WERI-Rb-1 (cell line): ENCODE measurements at regions not wholly inside any gene's neighbourhood (a gene's known extent, or its start where the extent isn't known, plus 50 kb on each side); places are given as distances from the start of the nearest gene placed in this dataset.
A peak's percentile ranks its signal among the peaks of the same experiment; 100 is the strongest.

Experiments
- DNase-seq: peaks from one replicate; pipeline ENCODE4 v3.0.0-alpha.2; 2020
- H3K27ac ChIP-seq: fragments of 250-450 bp; sonication (Bioruptor Pico); 2 replicates; pipeline ENCODE4 v1.5.1; 2020; ENCODE audit warnings: mild to moderate bottlenecking, moderate library complexity
- H3K27me3 ChIP-seq: fragments of 250-450 bp; sonication (Bioruptor Pico); 2 replicates; pipeline ENCODE4 v1.5.1; 2021; ENCODE audit warnings: mild to moderate bottlenecking, low read depth, moderate library complexity; ENCODE audit not compliant: insufficient read depth, severe bottlenecking
- H3K36me3 ChIP-seq: fragments of 250-450 bp; sonication (Bioruptor Pico); 2 replicates; pipeline ENCODE4 v1.5.1; 2020; ENCODE audit warnings: mild to moderate bottlenecking, moderate library complexity
- H3K4me3 ChIP-seq: 2 replicates; pipeline ENCODE4 v1.5.1; 2011; ENCODE audit warnings: low read depth, mild to moderate bottlenecking, control low read depth, low read length
- H3K9me3 ChIP-seq: fragments of 250-450 bp; sonication (Bioruptor Pico); 2 replicates; pipeline ENCODE4 v1.5.1; 2021; ENCODE audit warnings: mild to moderate bottlenecking, moderate library complexity; ENCODE audit not compliant: severe bottlenecking
- CTCF ChIP-seq: IDR thresholded peaks from 2 replicates; pipeline ENCODE4 v1.5.1; 2011; ENCODE audit warnings: low read depth, mild to moderate bottlenecking, control low read depth, inconsistent platforms, low read length

DNA sequence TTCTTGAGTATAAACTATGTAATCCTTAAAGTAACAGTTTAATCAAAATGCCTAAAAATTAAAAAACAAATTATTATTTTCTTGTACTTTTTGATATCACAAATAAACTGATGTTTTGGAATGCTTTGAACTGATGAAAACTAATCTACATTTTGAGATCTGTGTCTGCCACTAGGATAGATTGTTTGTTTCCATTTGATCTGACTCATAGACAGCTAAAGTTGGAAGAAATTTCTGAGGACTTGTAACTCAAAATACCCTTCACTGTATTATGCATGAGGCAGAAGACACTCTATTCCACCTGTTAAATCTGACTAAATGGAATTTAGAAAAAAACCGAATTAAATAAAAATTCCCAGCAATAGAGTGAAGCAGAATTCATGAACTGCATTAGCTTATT lies 1400.0 kb upstream of the FLRT2 start:
- Histone ChIP-seq H3K4me3 (no peak overlapping the region), H3K27ac (no peak overlapping the region), H3K9me3 (no peaks in the 10 kb centered on the region), H3K27me3 (no peaks in the 10 kb centered on the region), H3K36me3 (no peaks in the 10 kb centered on the region)
- no peak for TF ChIP-seq CTCF
- DNase-seq, result no peak

- no peak for DNase-seq
- Histone ChIP-seq H3K27ac (no peak overlapping the region), H3K36me3 (no peaks in the 10 kb centered on the region), H3K27me3 (no peaks in the 10 kb centered on the region), H3K4me3 (no peak overlapping the region), H3K9me3 (no peaks in the 10 kb centered on the region)
- no peak for TF ChIP-seq CTCF
These were observed 1398.0 kb upstream of the FLRT2 start for GRCh38 chr14:84131924-84132323.

DNA sequence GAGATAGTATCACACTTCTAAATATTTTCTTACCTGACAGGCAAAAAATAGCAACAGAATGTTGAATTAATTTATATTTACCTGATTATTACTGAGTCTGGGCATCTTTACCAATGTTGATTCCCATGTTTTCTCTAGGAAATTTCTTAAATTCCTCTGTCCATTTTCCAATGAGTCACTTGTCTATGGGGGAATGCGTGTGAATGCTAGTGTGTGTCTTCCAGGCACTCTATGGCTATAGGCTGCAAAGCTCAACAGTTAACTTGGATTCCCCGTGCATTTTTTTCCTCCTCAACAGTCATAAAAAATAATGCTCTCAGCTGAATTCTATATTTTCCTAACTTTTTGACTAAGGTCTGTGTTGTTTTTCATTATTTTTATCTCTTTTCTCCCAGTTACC lies 1385.8 kb upstream of the FLRT2 start:
- no peaks in the 10 kb centered on the region for H3K36me3 ChIP-seq
- H3K9me3 ChIP-seq, result no peaks in the 10 kb centered on the region
- no peak for DNase-seq
- TF ChIP-seq CTCF, result no peak
- no peak overlapping the region for H3K27ac ChIP-seq
- H3K27me3 ChIP-seq, result no peaks in the 10 kb centered on the region
- no peak overlapping the region for H3K4me3 ChIP-seq

DNA sequence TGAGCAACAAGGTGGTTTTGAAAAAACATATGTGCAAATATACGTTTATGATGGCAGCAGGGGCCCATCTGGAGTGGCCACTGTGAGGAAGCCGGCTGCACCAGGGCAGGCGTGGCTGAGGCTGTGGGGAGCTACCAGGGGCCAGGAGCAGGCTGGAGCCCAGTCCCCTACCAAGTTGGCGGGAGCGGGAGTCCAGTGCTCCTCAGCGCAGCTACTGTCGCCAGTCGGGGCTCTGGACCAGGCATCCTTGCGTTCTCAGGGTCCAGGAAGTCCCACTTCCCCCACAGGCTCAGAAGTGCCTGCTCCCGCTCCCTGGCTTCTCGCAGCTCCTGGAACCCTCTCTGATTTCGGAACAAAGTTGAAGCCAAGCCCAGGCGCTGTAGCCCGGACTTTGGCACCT lies 1377.5 kb upstream of the FLRT2 start:
- no peak for DNase-seq
- TF ChIP-seq CTCF, result no peak
- no peaks in the 10 kb centered on the region for H3K36me3 ChIP-seq

DNA sequence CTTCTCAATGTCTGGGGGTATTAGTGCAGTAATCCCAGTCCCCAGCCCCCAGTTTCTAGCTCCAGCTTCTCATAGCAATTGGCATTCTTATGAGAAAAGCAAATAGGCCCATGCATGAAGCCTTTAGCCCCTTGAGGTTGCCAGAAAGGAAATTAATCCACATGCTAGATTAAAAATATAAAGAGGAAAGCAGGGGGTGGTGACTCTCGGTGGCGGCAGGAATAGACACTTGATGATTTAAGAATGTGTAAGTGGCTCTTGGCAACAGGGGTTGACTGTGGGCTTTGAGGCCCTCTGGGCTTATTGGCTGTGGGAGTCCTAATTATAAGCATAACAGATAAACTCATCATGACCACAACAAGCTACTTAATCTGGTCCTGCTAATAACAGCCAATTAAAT lies 1367.3 kb upstream of the FLRT2 start:
- Histone ChIP-seq H3K36me3 (no peaks in the 10 kb centered on the region), H3K9me3 (no peaks in the 10 kb centered on the region), H3K4me3 (no peak overlapping the region), H3K27ac (no peak overlapping the region), H3K27me3 (no peaks in the 10 kb centered on the region)
- no peak for TF ChIP-seq CTCF
- DNase-seq, result peak; percentile 15

More for the DNA sequence above, 1377.5 kb upstream of the FLRT2 start:
- H3K4me3 ChIP-seq, result no peak overlapping the region
- H3K27ac ChIP-seq, result no peak overlapping the region
- no peaks in the 10 kb centered on the region for H3K27me3 ChIP-seq
- no peaks in the 10 kb centered on the region for H3K9me3 ChIP-seq

- Histone ChIP-seq H3K27ac (no peak overlapping the region), H3K9me3 (no peaks in the 10 kb centered on the region), H3K36me3 (no peaks in the 10 kb centered on the region), H3K4me3 (no peak overlapping the region), H3K27me3 (no peaks in the 10 kb centered on the region)
- no peak for TF ChIP-seq CTCF
- DNase-seq, result no peak
These were observed 1362.9 kb upstream of the FLRT2 start for GRCh38 chr14:84167026-84167425.
